Right lobe of liver (tissue), 4 donors: ENCODE measurements at regions not wholly inside any gene's neighbourhood (a gene's known extent, or its start where the extent isn't known, plus 50 kb on each side); places are given as distances from the start of the nearest gene placed in this dataset.

ENCODE experiments used
- CTCF ChIP-seq, 4 donors: fragments of 200-600 bp in 3 of 4; fragments of 450-650 bp in 1 of 4; IDR thresholded peaks; one replicate each; pipeline versions ENCODE4 v1.5.1 to v1.8.0; 2016 to 2022; ENCODE audit warnings: antibody characterized with exemption in 4 of 4, mild to moderate bottlenecking in 2 of 4
- POLR2A ChIP-seq: fragments of 450-650 bp; IDR thresholded peaks from one replicate; pipeline ENCODE4 v1.6.1; 2017; ENCODE audit warnings: antibody characterized with exemption, mild to moderate bottlenecking
- donor health status: DM: no; HTN: no; CAD: no.
- donor health status: DM: no; HTN: no; CAD: no.
- donor health status: DM: no; HTN: yes; CAD: no.

DNA sequence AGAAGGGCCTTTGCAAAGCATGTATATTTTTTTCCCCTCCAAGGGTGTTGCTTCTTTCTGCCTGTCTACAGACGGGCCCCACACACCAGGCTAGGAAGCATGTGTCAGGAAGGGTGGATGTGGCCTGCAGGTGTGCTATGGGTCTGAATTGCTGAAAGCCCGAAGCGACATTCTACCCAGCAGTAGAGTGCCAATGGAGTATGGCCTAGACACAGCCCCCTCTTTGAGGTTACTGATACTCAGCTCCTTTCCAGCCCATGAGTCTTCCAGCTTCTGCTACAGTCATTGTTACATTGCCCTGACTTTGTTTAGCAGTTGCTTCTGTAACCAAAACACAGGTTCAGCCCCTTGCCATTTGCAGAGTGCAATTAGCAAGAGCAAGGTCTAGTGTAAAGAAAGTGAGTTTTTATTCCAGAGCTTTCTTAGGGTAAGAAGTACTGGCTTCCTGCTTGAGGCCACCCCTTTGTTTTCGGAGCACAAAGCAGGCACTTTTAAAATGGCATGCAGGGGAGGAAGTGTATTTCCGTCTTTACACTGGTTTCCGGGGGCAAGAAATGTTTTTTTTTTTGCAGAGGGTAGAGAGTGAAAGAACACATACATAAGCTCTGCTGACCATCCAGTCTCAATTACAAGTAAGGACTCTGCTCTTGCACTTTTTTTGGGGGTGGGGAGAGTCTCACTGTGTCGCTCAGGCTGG, 428.0 kb upstream of the AMELY start:
- TF ChIP-seq CTCF (IDR thresholded peaks at IDR 0.05) (no peak), POLR2A (no peak)
